IPS-18c (cell line): ENCODE measurements at regions not wholly inside any gene's neighbourhood (a gene's known extent, or its start where the extent isn't known, plus 50 kb on each side); places are given as distances from the start of the nearest gene placed in this dataset.
"Not testable (repeated sequence)": the region's sequence is repeated elsewhere in the genome, so short reads cannot be mapped to it uniquely, and the experiment has no call there.

Experiments
- H3K4me3 ChIP-seq: 2 replicates; pipeline ENCODE4 v1.7.0; 2013; ENCODE audit warnings: low read depth, mild to moderate bottlenecking, low read length, moderate library complexity; ENCODE audit not compliant: insufficient read depth
- H3K9me3 ChIP-seq: one replicate; pipeline ENCODE4 v1.6.1; 2013; ENCODE audit warnings: mild to moderate bottlenecking, low read length, moderate library complexity; ENCODE audit not compliant: control insufficient read depth, insufficient read depth

GRCh38 chr6:8920244-8920643 is 484.9 kb upstream of the SLC35B3 start:
- not testable (repeated sequence) for H3K9me3 ChIP-seq, H3K4me3 ChIP-seq

DNA sequence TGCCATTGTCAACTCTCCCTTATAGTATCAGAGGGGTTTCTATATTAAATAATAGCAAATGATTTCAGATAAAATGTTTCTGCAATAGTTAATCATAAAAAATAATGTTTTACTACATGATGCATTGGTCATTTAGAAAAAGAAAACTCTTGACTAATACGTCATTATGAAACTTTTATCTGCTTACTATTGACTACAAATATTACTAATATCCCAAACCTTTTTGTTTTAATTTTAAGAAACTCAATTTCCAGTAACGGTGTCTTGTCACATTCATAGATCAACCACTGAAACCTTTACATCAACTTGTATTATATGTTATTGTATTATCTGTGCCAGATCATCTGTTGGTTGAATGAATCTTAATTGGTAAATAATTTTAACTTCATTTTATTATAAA is 482.9 kb upstream of the SLC35B3 start:
- Histone ChIP-seq H3K9me3 (no peaks in the 10 kb centered on the region), H3K4me3 (no peak overlapping the region)

- no peaks in the 10 kb centered on the region for H3K9me3 ChIP-seq
- no peak overlapping the region for H3K4me3 ChIP-seq
These were observed 479.4 kb upstream of the SLC35B3 start for GRCh38 chr6:8914700-8915099.

- H3K9me3 ChIP-seq: no peaks in the 10 kb centered on the region
- no peak overlapping the region for H3K4me3 ChIP-seq
These were observed 473.3 kb upstream of the SLC35B3 start for GRCh38 chr6:8908638-8909037.

GRCh38 chr6:8906699-8907098 is 471.4 kb upstream of the SLC35B3 start:
- Histone ChIP-seq H3K9me3 (no peaks in the 10 kb centered on the region), H3K4me3 (no peak overlapping the region)

DNA sequence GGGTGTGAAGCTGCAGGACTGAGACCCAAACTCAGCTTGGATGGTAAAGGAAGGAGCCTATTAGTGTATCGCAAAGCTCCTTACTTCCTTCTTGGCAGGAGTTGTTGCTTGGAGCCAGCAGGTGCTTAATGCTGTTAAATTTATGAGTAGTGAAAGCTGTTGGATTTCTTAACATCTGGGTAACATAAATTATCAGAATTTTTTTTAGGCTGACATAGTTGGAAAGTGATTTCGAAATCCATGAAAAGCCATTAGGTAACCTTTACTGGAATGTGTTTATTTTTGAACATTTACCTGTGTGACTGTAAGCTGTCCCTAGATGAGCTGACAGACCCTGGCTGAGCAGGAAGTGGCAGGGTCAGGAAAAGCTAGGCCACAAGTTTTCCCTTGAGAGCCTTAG is 470.4 kb upstream of the SLC35B3 start:
- H3K4me3 ChIP-seq: no peak overlapping the region
- no peaks in the 10 kb centered on the region for H3K9me3 ChIP-seq

DNA sequence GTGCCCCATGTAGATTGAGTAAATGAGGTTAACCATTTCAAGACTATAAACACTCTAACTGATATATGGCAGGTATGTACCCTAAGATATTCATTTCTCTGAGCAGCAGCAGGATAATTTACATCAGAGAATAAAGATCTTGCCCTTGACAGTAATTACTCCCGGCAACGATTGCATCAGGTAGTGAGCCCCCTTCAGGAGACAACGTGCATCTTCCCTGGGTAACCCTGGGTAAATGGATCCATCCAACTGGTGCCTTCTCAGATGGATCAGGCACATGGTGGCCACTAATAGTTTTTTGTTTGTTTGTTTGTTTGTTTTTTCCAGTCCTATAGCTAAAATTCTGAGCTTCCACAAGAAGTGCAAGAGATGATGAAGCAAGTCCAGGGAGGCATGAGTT is 469.4 kb upstream of the SLC35B3 start:
- H3K9me3 ChIP-seq: no peaks in the 10 kb centered on the region

DNA sequence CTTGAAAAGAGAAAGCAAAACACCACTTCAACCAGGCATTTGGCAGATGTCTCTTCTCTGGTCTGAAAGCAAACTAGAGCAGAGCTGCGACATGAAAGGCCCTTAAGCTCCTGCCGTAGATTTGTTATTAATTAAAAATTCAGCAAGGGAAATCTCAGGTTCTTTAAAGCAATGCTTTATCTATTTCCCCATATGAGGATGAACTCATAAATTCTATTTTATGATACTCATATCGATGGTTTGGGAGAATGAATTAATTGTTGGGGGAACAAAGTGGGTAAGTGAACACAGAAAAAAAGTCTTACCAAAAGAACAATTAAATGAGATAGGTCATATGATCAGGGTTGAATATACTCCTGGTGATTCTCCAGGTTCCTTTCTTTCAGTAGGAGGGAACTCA is 464.7 kb upstream of the SLC35B3 start:
- H3K4me3 ChIP-seq: no peak overlapping the region

More for the DNA sequence above, 469.4 kb upstream of the SLC35B3 start:
- no peak overlapping the region for H3K4me3 ChIP-seq

DNA sequence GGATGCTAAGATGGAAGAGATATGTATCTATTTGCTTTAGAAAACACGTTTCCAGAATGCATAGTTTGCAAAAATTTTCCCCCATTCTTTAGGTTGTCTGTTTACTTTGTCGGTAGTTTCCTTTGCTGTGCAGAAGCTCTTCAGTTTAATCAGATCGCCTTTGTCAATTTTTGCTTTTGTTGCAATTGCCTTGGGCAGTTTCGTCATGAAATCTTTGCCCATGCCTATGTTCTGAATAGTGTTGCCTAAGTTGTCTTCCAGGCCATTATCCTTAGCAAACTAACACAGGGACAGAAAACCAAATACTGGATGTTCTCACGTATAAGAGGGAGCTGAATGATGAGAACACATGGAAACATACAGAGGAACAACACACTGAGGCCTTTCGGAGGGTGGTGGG is 454.2 kb upstream of the SLC35B3 start:
- Histone ChIP-seq H3K4me3 (no peak overlapping the region), H3K9me3 (peaks cover 2% of the 10 kb centered on the region)

More for the DNA sequence above, 464.7 kb upstream of the SLC35B3 start:
- H3K9me3 ChIP-seq: no peaks in the 10 kb centered on the region

GRCh38 chr6:8888468-8888867 is 453.1 kb upstream of the SLC35B3 start:
- Histone ChIP-seq H3K4me3 (no peak overlapping the region), H3K9me3 (peaks cover 2% of the 10 kb centered on the region)

- no peaks in the 10 kb centered on the region for H3K9me3 ChIP-seq
- no peak overlapping the region for H3K4me3 ChIP-seq
These were observed 446.3 kb upstream of the SLC35B3 start for GRCh38 chr6:8881663-8882062.

GRCh38 chr6:8879334-8879733 is 444.0 kb upstream of the SLC35B3 start:
- Histone ChIP-seq H3K4me3 (no peak overlapping the region), H3K9me3 (no peaks in the 10 kb centered on the region)

- Histone ChIP-seq H3K4me3 (no peak overlapping the region), H3K9me3 (no peaks in the 10 kb centered on the region)
These were observed 440.6 kb upstream of the SLC35B3 start for GRCh38 chr6:8875986-8876385.

- no peaks in the 10 kb centered on the region for H3K9me3 ChIP-seq
- H3K4me3 ChIP-seq: no peak overlapping the region
These were observed 437.2 kb upstream of the SLC35B3 start for GRCh38 chr6:8872589-8872988.

DNA sequence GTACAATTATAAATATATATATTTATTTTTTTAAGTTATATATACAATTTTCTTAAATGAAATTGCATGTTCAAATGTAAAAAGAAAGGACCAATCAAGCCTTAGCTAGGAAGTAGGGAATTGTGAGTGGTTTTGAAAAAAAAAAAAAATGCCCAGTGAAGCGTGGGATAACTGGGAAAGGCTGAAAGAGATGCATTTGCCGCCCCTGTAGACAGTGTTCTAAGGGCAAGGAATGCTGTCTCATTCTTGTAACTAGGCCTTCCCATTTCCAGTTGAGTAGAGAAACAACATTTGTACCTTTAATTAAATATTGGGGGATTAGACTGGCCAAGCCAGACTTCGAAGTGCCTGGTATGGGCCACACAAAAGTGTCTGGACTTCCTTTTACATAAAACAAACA is 430.1 kb upstream of the SLC35B3 start:
- H3K4me3 ChIP-seq: no peak overlapping the region

GRCh38 chr6:8860671-8861070 is 425.3 kb upstream of the SLC35B3 start:
- Histone ChIP-seq H3K9me3 (no peaks in the 10 kb centered on the region), H3K4me3 (no peak overlapping the region)

More for the DNA sequence above, 430.1 kb upstream of the SLC35B3 start:
- H3K9me3 ChIP-seq: no peaks in the 10 kb centered on the region

- Histone ChIP-seq H3K9me3 (no peaks in the 10 kb centered on the region), H3K4me3 (no peak overlapping the region)
These were observed 424.2 kb upstream of the SLC35B3 start for GRCh38 chr6:8859501-8859900.

- Histone ChIP-seq H3K4me3 (no peak overlapping the region), H3K9me3 (no peaks in the 10 kb centered on the region)
These were observed 423.5 kb upstream of the SLC35B3 start for GRCh38 chr6:8858854-8859331.

GRCh38 chr6:8857160-8857559 is 421.8 kb upstream of the SLC35B3 start:
- no peak overlapping the region for H3K4me3 ChIP-seq
- no peaks in the 10 kb centered on the region for H3K9me3 ChIP-seq
